ENCODE measurements at regions not wholly inside any gene's neighbourhood (a gene's known extent, or its start where the extent isn't known, plus 50 kb on each side); places are given as distances from the start of the nearest gene placed in this dataset.

DNA sequence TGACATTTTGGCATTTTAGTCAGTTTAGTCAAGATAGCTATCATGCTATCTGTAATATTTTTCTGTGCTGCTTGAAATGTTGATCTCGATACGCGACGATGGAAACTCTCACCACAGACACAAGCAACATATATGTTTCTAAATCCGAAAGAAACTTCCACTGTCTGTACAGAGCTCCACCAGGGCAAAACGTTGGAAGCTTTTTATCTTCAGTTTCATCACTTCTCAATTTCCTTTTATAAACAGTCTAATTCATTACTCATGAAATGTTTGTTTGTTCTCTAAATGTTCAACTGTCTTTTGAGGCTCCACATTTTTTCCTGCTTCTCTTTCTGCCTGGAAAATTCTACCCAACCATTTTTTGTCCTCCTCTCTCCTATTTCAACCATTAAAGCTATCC lies 737.6 kb downstream of the SLC16A7 start:
- DNase-seq (no peak), ATAC-seq (no peak)
- Mint-ChIP-seq H3K9me3 (peaks cover 14% of the 10 kb centered on the region), H3K27me3 (ENCODE audit: low read depth) (no peaks in the 10 kb centered on the region), H3K4me3 (no peak overlapping the region), H3K4me1 (ENCODE audit: low read depth) (no peaks in the 10 kb centered on the region), H3K36me3 (ENCODE audit: insufficient read depth) (no peaks in the 10 kb centered on the region)

DNA sequence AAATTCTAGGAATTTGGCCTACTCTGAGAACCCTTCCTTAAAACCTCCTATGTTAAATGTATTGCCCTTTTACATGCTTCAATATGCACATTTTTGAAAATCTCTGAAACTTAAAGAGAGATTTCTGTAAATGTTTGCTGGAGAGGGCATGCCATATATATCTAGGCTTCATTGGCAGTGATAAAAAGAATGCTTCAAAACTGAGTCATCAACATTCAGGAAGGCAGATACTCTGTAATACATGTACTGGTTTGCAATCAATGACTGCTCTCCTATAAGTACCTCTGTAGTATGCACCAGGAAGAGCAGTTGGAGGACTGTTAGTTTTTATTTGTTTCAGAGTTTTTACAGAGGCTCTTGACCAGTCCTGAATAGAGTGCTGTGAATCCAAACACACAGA lies 739.9 kb downstream of the SLC16A7 start:
- ATAC-seq (no peak), DNase-seq (no peak)
- Mint-ChIP-seq H3K9me3 (peaks cover 14% of the 10 kb centered on the region), H3K27me3 (ENCODE audit: low read depth) (no peaks in the 10 kb centered on the region), H3K4me1 (ENCODE audit: low read depth) (no peaks in the 10 kb centered on the region), H3K4me3 (no peak overlapping the region), H3K36me3 (ENCODE audit: insufficient read depth) (no peaks in the 10 kb centered on the region)

DNA sequence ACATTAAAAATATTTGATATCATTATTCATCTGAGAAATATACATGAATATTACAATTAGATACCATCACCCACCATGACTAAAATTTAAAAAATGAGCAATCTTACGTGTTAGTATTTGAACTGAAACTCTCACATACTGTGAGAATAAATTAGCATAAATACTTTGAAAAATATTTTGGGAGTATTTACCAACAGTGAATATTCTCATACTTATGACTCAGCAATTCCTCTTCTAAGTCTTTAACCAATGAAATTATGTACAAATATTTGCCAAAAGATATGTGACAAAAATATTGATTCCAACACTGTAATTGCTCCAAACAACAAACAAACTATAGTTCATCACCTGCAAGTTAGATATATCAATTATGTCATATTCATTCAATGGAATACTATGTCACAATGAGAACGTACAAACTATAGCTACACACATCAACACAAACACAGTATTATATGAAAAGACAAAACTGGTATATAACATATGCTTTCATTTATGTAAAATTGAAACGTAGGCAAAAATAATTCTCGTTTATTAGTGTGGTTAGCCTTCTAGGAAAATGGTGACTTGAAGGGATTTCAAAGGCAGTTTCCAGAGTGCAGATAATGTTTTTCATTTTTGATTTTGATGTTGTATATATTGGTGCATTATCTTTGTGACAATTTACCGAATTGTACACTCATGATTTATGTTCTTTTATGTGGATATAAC lies 742.2 kb downstream of the SLC16A7 start:
- Mint-ChIP-seq H3K36me3 (ENCODE audit: insufficient read depth) (no peaks in the 10 kb centered on the region), H3K4me3 (no peak overlapping the region), H3K4me1 (ENCODE audit: low read depth) (no peaks in the 10 kb centered on the region), H3K27me3 (ENCODE audit: low read depth) (no peaks in the 10 kb centered on the region), H3K9me3 (peaks cover 20% of the 10 kb centered on the region)
- ATAC-seq (no peak), DNase-seq (no peak)

DNA sequence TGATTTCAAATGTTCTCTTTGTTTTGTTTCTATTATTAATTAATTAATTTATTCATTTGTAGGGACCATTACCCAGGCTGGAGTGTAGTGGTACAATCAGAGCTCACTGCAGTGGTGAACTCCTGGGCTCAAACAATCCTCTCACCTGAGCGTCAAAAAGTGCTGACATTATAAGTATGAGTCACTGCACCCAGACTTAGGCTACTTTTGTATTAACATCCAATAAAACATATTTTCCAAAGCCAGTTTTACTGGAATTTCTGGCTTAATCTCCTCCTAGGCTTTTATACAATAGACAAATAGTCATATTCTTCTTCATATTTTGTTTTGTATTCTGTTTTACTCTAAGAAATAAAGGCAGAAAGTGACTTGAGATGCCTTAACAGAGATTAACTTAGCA lies 749.6 kb downstream of the SLC16A7 start:
- Mint-ChIP-seq H3K9me3 (peaks cover 6% of the 10 kb centered on the region), H3K4me1 (ENCODE audit: low read depth) (no peaks in the 10 kb centered on the region), H3K27me3 (ENCODE audit: low read depth) (no peaks in the 10 kb centered on the region), H3K36me3 (ENCODE audit: insufficient read depth) (no peaks in the 10 kb centered on the region), H3K4me3 (no peak overlapping the region)
- ATAC-seq (no peak), DNase-seq (no peak)

DNA sequence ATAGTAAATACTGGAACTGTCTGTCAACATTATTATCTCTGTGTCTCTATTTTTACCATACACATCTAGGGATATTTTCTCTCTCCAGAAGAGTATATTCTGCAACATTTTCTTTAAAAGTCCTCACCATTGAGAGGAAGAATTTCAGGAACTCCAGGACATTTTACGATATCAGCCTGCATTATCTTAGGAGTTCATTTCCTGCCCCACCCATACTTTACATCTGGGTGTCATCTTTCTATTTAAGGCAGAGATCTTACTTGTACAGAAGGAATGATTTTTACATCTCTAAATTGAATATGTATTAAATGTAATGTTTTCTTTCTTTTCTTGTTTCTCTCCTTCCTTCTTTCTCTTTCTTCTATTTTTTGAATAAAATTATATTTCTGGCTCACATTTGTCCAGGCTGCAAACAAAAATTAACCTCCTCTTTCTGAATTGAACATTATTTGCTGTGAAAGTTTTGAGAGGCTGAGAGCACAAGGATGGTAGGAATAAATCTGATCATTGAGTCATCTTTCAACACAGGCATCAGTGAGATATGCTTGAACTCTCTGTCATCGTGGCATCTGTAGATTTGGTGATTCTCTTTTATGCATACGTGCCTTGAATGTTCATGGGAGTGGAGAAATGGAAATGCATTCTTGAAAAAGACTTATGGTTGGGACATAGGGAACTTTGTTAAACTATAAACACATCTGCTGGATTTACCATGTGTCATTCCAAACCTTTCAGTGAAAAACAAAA lies 753.6 kb downstream of the SLC16A7 start:
- no peaks in the 10 kb centered on the region for H3K27me3 Mint-ChIP-seq (ENCODE audit: low read depth)
- H3K4me3 Mint-ChIP-seq: no peak overlapping the region
- H3K36me3 Mint-ChIP-seq (ENCODE audit: insufficient read depth): no peaks in the 10 kb centered on the region
- H3K4me1 Mint-ChIP-seq (ENCODE audit: low read depth): no peaks in the 10 kb centered on the region
- DNase-seq: no peak
- ATAC-seq: no peak
- H3K9me3 Mint-ChIP-seq: no peaks in the 10 kb centered on the region

DNA sequence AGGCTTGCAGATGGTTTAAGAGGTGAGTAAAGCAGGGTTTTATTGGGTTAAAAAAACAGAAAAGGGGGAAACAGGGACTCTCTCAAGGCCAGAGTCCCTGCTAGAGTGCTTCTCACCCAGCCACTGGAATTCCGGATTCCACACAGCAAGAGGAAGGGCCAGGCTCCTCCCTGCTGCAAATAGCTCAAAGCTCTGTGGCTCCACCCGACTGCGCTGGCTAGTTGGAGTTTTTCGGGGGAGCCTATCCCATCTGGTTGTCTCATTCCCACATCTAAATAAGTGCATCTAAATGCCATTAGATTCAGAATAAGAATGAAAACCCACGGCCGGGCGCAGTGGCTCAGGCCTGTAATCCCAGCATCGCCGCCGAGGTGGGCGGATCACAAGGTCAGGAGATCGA lies 791.5 kb downstream of the SLC16A7 start:
- Mint-ChIP-seq H3K4me3 (no peak overlapping the region), H3K36me3 (ENCODE audit: insufficient read depth) (no peaks in the 10 kb centered on the region), H3K4me1 (ENCODE audit: low read depth) (no peaks in the 10 kb centered on the region), H3K9me3 (peaks cover 4% of the 10 kb centered on the region), H3K27me3 (ENCODE audit: low read depth) (no peaks in the 10 kb centered on the region)
- ATAC-seq (no peak), DNase-seq (no peak)

DNA sequence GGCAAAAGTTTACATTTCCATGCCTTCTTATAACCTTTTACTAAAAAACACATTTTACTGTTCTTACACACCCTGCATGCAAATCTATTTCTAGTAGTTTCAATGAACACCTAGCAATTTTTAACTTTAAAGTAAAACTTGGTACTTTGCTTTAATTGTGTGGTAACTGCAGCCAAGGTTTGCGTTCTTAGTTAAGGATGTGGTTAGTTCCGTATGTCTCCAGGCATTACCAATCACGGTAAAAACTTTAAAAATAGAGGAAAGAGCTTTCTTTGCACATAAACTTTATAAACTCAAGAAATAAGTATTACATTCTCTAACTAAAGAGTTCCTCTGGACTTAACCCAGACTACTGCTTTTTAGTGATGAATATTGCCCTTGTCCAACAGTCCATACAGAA lies 795.2 kb downstream of the SLC16A7 start:
- no peaks in the 10 kb centered on the region for H3K27me3 Mint-ChIP-seq (ENCODE audit: low read depth)
- no peak overlapping the region for H3K4me3 Mint-ChIP-seq
- no peaks in the 10 kb centered on the region for H3K4me1 Mint-ChIP-seq (ENCODE audit: low read depth)
- DNase-seq (no peak), ATAC-seq (no peak)
- peaks cover 2% of the 10 kb centered on the region for H3K9me3 Mint-ChIP-seq
- no peaks in the 10 kb centered on the region for H3K36me3 Mint-ChIP-seq (ENCODE audit: insufficient read depth)

DNA sequence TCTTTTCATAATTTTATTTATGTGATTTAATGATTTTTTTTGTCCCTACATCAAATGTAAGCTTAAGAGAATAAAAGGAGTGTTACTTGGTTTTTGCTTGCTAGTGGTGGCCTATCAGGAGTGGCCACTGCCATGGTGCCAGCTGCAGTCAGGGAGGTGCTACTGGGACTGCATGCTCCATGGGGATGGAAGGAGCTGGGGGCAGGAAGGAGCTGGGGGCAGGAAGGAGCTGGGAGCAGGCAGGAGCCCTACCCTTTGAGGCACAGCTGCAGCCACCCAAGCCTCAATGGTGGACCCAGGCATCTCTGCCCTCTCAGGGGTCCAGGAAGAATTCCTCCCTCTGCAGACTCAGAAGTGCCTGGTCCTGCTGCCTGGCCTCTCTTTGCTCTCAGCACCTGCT lies 796.0 kb downstream of the SLC16A7 start:
- no peak for DNase-seq
- no peaks in the 10 kb centered on the region for H3K27me3 Mint-ChIP-seq (ENCODE audit: low read depth)
- no peak overlapping the region for H3K4me3 Mint-ChIP-seq
- no peak for ATAC-seq
- no peaks in the 10 kb centered on the region for H3K36me3 Mint-ChIP-seq (ENCODE audit: insufficient read depth)
- no peaks in the 10 kb centered on the region for H3K9me3 Mint-ChIP-seq
- no peaks in the 10 kb centered on the region for H3K4me1 Mint-ChIP-seq (ENCODE audit: low read depth)

DNA sequence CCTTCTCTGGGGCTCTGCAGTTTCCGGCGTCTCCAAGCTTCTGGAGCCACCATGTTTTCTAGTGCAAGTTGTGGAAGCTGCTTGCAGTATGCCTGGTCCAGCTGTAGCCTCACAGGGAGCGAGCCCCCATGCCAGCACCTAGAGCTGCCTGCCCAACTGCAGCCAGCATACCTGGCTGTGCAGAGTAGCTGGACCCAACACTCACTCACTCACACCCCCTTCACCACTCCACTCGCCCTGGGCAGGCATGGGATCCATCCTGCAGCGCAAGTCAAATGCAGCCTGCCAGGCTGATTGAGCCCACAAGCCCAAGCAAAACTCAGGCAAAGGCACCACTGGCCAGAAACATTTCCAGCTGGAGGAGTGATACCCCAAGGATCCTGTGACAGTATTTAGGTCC lies 797.3 kb downstream of the SLC16A7 start:
- no peaks in the 10 kb centered on the region for H3K27me3 Mint-ChIP-seq (ENCODE audit: low read depth)
- no peaks in the 10 kb centered on the region for H3K36me3 Mint-ChIP-seq (ENCODE audit: insufficient read depth)
- no peaks in the 10 kb centered on the region for H3K4me1 Mint-ChIP-seq (ENCODE audit: low read depth)
- ATAC-seq (no peak), DNase-seq (no peak)
- H3K4me3 Mint-ChIP-seq: no peak overlapping the region
- H3K9me3 Mint-ChIP-seq: no peaks in the 10 kb centered on the region

DNA sequence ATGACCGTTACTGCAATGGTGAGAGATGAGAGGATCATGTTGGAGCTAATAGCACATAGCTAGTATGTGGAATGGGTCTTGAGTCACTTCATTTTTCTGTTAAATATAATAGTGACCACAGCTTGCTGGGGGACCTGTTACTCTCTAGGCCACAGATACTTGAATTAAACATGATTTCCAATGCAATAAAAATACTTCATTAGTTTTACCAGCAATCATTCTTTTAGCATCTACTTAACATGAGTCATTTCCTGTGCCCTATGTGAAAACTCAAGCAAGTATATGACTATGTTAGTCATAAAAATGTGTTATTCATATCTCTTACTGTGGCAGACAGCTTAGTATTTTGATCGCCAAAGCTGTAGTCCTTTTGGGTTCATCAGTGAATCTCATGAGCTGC lies 798.8 kb downstream of the SLC16A7 start:
- H3K36me3 Mint-ChIP-seq (ENCODE audit: insufficient read depth): no peaks in the 10 kb centered on the region
- ATAC-seq: no peak
- H3K4me3 Mint-ChIP-seq: no peak overlapping the region
- H3K4me1 Mint-ChIP-seq (ENCODE audit: low read depth): no peaks in the 10 kb centered on the region
- DNase-seq: no peak
- no peaks in the 10 kb centered on the region for H3K9me3 Mint-ChIP-seq
- H3K27me3 Mint-ChIP-seq (ENCODE audit: low read depth): no peaks in the 10 kb centered on the region

DNA sequence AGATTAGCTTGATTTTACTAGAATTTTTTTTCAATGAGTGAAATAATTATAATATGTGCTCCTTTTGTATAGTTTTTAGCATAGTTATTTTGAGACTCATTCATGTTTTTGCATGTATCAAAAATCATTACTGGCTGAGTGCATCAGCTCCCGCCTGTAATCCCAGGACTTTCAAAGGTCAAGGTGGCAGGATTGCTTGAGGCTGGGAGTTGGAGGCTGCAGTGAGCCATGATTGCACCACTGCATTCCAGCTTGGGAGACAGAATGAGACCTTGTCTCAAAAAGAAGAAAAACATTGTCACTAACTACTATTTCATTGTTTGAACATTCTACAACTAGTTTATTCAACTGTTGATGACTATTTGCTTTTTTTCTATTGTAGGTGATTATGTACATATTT lies 802.7 kb downstream of the SLC16A7 start:
- ATAC-seq (no peak), DNase-seq (no peak)
- H3K4me1 Mint-ChIP-seq (ENCODE audit: low read depth): no peaks in the 10 kb centered on the region
- no peaks in the 10 kb centered on the region for H3K9me3 Mint-ChIP-seq
- no peaks in the 10 kb centered on the region for H3K27me3 Mint-ChIP-seq (ENCODE audit: low read depth)
- no peak overlapping the region for H3K4me3 Mint-ChIP-seq
- no peaks in the 10 kb centered on the region for H3K36me3 Mint-ChIP-seq (ENCODE audit: insufficient read depth)

DNA sequence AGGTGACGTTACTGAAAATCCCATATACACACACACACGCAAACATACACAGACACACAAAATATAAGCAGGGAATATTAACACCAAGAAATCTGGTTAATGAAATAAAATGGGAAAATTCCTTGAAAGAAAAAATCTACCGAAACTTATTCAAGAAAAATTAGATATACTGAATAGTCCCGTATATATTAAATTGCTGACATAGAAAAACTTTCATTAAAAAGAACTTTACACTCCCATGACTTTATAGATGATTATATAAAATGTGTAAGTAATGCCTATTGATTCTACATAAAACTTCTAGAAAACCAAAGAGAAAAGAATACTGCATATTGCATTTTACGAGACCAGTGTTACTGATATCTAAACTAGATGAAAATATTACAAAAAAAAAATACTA lies 803.2 kb downstream of the SLC16A7 start:
- Mint-ChIP-seq H3K36me3 (ENCODE audit: insufficient read depth) (no peaks in the 10 kb centered on the region), H3K4me1 (ENCODE audit: low read depth) (no peaks in the 10 kb centered on the region), H3K9me3 (no peaks in the 10 kb centered on the region), H3K27me3 (ENCODE audit: low read depth) (no peaks in the 10 kb centered on the region), H3K4me3 (no peak overlapping the region)
- no peak for DNase-seq
- ATAC-seq: no peak

DNA sequence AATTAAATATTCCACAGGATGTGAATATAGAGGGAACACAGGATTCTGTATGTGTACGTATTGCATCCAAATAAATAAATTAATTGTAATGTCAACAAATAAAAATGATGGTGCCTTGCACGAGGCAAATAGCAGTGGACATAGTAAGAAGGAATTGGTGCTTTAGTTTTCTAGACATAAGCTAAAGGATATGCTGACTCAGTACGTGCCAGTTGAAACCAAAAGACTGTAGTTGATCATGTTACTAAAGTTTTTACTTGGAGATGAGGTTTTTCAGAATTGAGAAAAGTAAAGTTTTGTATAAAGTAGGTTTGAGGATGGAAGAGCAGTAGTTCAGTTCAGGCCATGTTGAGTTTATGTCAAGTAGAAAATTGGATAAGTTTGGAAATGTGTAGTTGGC lies 807.2 kb downstream of the SLC16A7 start:
- Mint-ChIP-seq H3K4me3 (no peak overlapping the region), H3K4me1 (ENCODE audit: low read depth) (no peaks in the 10 kb centered on the region), H3K9me3 (no peaks in the 10 kb centered on the region), H3K27me3 (ENCODE audit: low read depth) (no peaks in the 10 kb centered on the region), H3K36me3 (ENCODE audit: insufficient read depth) (no peaks in the 10 kb centered on the region)
- ATAC-seq (no peak), DNase-seq (no peak)

DNA sequence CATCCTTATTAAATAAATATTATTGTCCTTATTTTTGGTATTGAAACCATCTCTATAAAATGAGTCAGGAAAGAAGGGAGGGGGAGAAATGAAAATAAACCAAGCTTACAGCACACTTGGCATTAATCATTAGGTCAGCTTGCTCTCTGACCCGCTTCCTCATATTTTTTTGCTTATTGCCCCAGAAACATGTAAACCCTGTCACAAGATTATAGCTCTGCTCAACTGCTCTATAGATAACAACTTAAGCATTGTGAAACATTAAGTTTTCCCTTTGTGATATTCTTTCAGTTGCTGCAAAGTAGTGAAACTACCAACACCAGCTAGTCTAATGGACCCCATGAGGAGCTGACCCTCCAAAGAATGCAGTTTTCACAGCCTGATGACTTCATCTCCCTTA lies 819.5 kb downstream of the SLC16A7 start:
- Mint-ChIP-seq H3K36me3 (ENCODE audit: insufficient read depth) (no peaks in the 10 kb centered on the region), H3K4me3 (no peak overlapping the region), H3K9me3 (peaks cover 20% of the 10 kb centered on the region), H3K4me1 (ENCODE audit: low read depth) (no peaks in the 10 kb centered on the region), H3K27me3 (ENCODE audit: low read depth) (no peaks in the 10 kb centered on the region)
- DNase-seq (no peak), ATAC-seq (no peak)

DNA sequence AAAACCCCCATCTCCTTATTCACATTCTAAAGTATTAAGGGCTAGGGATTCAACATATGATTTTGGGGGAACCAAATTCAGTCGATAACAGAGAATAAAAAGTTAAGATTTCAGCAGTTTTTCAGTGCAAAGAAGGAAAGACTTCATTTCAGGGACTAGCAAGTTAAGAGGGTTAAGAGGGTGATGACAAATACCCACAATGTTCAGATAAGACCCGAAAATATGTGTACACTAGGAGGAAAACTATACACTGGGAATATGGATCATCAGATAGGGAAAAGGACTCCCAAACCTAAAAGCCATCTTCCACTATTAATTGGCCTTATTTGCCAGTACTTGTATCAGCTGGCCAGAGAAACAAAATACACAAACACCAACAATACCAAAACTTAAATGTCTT lies 824.2 kb downstream of the SLC16A7 start:
- DNase-seq: no peak
- Mint-ChIP-seq H3K4me1 (ENCODE audit: low read depth) (no peaks in the 10 kb centered on the region), H3K36me3 (ENCODE audit: insufficient read depth) (no peaks in the 10 kb centered on the region), H3K9me3 (peaks cover 11% of the 10 kb centered on the region), H3K27me3 (ENCODE audit: low read depth) (no peaks in the 10 kb centered on the region), H3K4me3 (no peak overlapping the region)
- no peak for ATAC-seq

Measured in activated T-cell treated with anti-CD3 and anti-CD28 coated beads, Interleukin-2, amount 50 U/mL, for 4 hours (primary cell).